Forelimb muscle (tissue), 1 donor: ENCODE measurements at regions not wholly inside any gene's neighbourhood (a gene's known extent, or its start where the extent isn't known, plus 50 kb on each side); places are given as distances from the start of the nearest gene placed in this dataset.

Experiments used
- DNase-seq: peaks from one replicate; pipeline ENCODE4 v3.0.0-alpha.2; 2013; ENCODE audit warnings: low read depth

DNA sequence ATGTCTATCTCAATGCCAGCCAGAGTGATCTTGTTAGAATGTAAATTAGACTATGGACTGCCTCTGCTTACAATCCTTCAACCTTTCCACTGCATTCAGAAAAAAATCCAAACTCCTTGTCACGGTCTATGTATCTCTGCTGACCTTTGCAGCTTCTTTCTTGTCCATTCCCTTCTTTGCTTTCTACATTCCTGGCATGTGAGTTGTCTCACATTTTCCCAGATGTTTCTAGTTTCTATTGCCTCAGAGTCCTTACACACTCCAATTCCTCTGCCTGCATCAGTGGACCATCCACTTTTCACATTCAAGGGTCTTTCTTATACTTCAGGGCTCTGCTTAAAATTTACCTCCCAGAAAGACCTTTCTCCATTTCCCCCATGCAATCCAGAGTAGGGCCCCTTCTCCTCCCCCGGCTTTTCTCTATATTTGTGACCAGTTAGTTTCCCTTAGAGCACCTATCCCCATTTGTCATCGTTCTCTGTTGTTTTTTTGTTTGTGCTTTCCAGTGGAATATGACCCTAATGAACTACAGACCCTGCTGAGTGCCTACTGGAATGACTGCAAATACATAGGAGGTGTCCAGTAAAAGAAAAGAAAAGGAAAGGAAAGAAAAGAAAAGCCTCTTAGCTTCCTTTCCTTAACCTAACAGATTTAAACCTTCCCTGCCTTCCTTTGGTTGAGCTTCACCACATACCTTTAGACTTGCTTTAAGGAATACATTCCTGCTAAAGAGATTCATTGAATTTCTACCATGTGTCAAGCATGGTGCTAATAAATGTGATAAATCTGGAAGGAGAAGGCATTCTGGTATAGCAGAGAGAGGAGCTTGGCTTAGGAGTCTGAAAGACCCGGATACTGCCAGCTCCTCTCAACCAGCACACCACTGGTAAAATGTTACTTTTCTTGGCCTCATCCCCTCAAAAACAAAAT, 102.0 kb downstream of the DIRAS3 start:
- no peak for DNase-seq

GRCh38 chr1:67947114-67947513, 103.3 kb downstream of the DIRAS3 start:
- no peak for DNase-seq

- no peak for DNase-seq
Measured at GRCh38 chr1:67945733-67946374, 104.6 kb downstream of the DIRAS3 start.

DNA sequence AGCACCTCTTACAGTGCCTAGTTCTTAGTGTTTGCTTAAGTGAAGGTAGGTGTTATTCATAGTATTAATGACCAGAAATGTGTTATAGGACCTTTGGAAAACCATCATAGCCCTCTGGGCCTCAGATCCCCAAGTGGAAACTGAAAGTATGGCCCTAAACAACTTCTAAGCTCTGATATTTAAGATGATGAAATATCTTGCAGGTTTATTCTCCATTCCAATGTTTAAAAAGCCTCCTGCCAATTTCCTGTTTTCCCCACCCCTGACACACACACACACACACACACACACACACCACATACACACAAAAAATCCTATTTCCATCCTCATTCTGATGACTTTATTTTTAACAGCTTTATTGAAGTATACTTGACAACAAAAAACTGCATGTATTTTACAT, 108.2 kb downstream of the DIRAS3 start:
- DNase-seq: no peak

- no peak for DNase-seq
Measured at GRCh38 chr1:67941746-67942145, 108.5 kb upstream of the GNG12 start.

- DNase-seq: no peak
Measured at GRCh38 chr1:67941155-67941554, 107.9 kb upstream of the GNG12 start.

DNA sequence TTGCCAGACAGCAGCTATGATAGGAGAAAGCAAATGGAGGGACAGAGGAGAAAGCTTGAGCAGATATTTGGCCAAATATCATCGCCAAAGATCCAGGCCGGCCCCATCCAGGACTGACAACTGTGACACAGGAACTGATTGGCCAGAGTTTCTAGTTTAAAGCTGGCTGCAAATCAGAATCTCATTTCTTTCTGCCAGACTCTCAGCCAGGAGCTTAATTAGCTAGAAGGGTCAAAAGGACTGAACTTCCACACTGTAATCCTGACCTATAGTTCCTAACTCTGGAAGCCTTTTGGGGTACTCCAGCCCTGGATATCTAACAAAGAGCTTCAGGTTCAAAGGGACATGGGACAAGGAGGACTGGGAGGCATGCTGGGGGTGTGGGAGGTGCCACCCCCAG, 106.7 kb upstream of the GNG12 start:
- no peak for DNase-seq

DNA sequence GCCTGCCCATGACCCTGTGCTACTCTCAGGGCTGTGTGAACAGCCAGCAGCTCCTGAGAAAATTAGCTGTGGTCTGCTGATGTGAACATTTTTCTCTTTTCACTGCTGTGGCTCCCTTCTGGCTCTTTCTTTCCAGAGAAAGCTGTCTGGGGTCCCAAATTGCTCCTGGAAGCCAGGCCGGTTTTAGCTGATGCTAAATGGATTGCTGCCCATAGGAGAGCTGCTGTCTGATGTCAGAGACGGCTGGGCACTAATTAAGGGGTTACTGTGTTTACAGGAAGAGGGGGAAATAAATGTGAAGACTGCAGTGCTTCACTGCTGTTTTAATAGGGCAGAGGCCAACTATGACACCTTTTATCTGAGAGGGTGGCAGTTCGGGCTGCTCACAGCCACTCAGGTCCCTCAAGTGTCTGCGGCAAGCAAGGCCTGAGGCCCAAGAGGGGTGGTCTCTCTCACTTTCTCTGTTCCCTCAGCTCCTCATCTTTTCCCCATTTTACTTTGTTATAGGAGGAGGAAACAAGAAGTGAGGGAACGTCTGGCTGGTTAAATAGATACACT, 106.0 kb upstream of the GNG12 start:
- DNase-seq: no peak

GRCh38 chr1:67937651-67938050, 104.4 kb upstream of the GNG12 start:
- no peak for DNase-seq

DNA sequence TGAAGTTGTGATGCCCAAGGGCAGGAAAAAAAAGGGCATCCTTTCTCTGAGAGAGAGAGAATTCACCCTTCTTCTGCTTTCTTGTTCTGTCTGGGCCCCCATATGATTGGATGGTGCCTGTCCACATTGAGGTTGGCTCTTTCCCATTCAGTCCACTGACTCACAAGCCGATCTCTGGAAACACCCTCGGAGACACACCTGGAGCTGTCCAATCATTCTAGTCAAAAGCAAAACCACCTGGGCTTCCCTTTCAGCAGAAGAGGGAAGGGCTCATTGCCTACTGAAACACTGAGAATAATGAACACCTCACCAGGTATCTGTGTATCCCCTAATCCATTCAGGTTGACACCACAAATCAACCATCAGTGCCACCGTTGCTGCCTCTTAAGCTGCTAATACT, 103.7 kb upstream of the GNG12 start:
- no peak for DNase-seq

- DNase-seq: no peak
Measured at GRCh38 chr1:67935560-67935959, 102.3 kb upstream of the GNG12 start.

- no peak for DNase-seq
Measured at GRCh38 chr1:67931198-67931597, 97.9 kb upstream of the GNG12 start.

- DNase-seq: no peak
Measured at GRCh38 chr1:67923074-67923473, 89.8 kb upstream of the GNG12 start.

- DNase-seq: no peak
Measured at GRCh38 chr1:67921725-67922489, 88.6 kb upstream of the GNG12 start.

- DNase-seq: no peak
Measured at GRCh38 chr1:67919274-67920072, 86.2 kb upstream of the GNG12 start.

- no peak for DNase-seq
Measured at GRCh38 chr1:67918067-67918466, 84.8 kb upstream of the GNG12 start.

GRCh38 chr1:67917006-67917405, 83.7 kb upstream of the GNG12 start:
- DNase-seq: no peak

- no peak for DNase-seq
Measured at GRCh38 chr1:67916140-67916886, 83.0 kb upstream of the GNG12 start.

DNA sequence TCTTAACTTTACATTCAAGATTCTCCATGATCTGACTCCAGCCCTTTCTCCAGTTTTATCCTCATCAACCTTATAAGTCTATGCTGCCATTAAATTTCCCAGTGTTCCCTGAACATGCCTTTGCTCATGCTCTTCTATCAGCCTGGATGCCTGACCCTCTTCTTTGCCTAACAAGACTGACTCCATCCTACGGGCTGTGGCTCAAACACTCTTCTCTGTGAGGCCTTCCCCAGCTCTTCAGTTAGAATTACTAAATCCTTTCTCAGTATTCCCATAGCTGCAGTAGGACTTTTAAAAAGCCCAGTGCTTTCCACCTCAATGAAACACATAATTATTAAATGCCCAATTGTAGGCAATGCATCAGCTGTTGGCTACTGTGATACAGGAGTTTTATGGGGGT, 76.5 kb upstream of the GNG12 start:
- DNase-seq: no peak

GRCh38 chr1:67908250-67908936, 75.1 kb upstream of the GNG12 start:
- DNase-seq: no peak
